SK-MEL-5 (cell line): ENCODE measurements at regions not wholly inside any gene's neighbourhood (a gene's known extent, or its start where the extent isn't known, plus 50 kb on each side); places are given as distances from the start of the nearest gene placed in this dataset.

Experiments
- DNase-seq: peaks from one replicate; pipeline ENCODE4 v3.0.0-alpha.2; 2016; ENCODE audit warnings: low read depth, low spot score
- in situ Hi-C: cut with HindIII; loops from 2 replicates; pipeline ENCODE4 v1.10.0; 2016; ENCODE audit warnings: low sequenced_read_pairs, high pct_unique_total_duplicates, low pct_unique_long_range_greater_than_20kb

GRCh38 chr7:134561-135256 lies 57.7 kb upstream of the FAM20C start:
- in situ Hi-C loops, result no loop called here
- no peak for DNase-seq

GRCh38 chr7:135257-135653 lies 57.1 kb upstream of the FAM20C start:
- DNase-seq, result no peak

GRCh38 chr7:135731-136645 lies 56.4 kb upstream of the FAM20C start:
- no peak for DNase-seq
- in situ Hi-C loops, result no loop called here

More at GRCh38 chr7:135257-135653, 57.1 kb upstream of the FAM20C start:
- in situ Hi-C loops, result no loop called here

- no peak for DNase-seq
- in situ Hi-C loops, result no loop called here
Measured at GRCh38 chr7:137094-137891, 55.1 kb upstream of the FAM20C start.

DNA sequence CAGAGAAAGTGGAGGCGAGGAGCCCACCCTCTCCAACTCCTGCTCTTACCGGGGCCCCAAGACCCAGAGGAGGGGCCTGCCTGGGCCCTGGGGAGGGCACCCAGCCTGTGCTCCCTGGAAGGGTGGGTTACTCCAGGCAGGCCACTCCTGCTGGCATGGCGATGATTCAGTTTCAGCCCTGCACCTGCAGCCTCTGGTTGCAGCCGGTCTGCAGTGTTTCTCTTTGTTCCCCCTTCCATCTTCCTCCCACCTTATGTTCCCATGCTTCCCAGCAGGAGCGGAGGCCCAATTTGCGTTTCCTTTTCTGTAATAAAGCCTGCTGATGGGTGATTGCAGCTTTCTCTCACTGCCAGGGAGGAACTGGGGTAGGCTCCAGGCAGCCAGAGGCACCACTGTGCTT lies 53.2 kb upstream of the FAM20C start:
- no peak for DNase-seq
- in situ Hi-C loops, result no loop called here

DNA sequence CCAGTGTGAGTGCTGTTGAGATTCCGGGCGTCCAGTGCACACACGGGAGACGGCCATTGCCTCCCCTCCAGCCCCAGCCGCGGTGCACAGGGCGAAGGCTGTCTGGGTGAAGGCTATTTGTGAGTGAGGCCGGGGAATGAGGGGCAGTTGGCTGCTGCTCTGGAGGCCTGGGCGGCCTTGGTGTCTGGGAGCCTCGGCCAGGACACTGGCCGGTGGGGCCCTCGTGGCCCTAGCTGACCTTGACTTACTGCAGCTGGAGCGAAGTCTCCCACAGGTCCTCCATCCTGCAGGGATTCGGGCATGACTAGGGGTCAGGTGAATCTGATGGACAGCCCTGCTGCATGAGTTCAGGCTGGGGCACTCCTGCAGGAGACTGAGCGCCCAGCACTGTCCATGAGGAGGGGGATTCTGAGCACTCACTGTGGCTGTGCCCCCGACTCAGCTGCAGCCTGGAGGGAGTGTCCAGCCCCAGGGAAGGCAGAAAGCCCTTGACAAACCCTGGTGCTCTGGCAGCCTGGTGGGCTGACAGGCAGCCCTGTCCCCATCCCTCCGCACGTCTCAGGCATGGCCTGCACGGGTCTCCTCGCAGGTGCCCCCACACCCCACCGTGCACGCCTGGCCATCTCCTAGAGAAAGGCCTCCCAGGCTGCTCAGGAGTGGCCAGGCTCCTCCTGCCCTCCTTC lies 52.7 kb upstream of the FAM20C start:
- DNase-seq, result no peak
- in situ Hi-C loops, result no loop called here

DNA sequence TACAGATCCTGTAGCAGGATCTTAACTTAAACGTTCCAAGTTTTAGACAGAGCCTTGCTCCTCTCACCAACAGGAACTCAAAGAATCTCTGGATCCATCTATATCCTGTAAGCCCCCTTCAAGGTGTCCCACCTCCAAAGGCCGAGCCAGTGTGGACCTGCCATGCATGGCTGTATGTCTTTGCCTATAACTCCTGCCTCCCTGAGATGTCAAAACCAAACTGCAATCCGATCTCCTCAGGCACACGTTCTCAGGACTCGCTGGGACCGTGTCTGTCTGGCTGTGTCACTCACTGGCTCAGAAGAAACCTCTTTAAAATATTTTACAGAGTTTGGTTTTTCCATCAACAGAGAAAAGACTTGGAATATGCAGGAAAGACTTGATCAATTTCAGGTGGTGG lies 51.4 kb upstream of the FAM20C start:
- in situ Hi-C loops, result no loop called here
- DNase-seq, result no peak

GRCh38 chr7:142248-142941 lies 50.0 kb upstream of the FAM20C start:
- in situ Hi-C loops, result no loop called here
- DNase-seq, result no peak
